Gastrocnemius medialis (tissue), 4 donors: ENCODE measurements at regions not wholly inside any gene's neighbourhood (a gene's known extent, or its start where the extent isn't known, plus 50 kb on each side); places are given as distances from the start of the nearest gene placed in this dataset.

Experiments used
- POLR2A ChIP-seq, 2 donors: fragments of 450-650 bp; IDR thresholded peaks; one replicate each; pipeline ENCODE4 v1.6.1; 2017; ENCODE audit warnings: antibody characterized with exemption in 2 of 2, mild to moderate bottlenecking in 2 of 2, moderate library complexity in 2 of 2
- TF ChIP-seq, protein P1 (sequence below), 5 experiments: fragments of 450-650 bp in 3 of 5; fragments of 200-600 bp in 2 of 5; sonication (generic) in 2 of 5; IDR thresholded peaks in 4 of 5; conservative IDR thresholded peaks in 1 of 5; 1 replicate in 4 of 5; 2 replicates in 1 of 5; pipeline ENCODE4 v1.5.1; 2016 to 2019; ENCODE audit warnings: antibody characterized with exemption in 5 of 5, mild to moderate bottlenecking in 3 of 5, moderate library complexity in 3 of 5

DNA sequence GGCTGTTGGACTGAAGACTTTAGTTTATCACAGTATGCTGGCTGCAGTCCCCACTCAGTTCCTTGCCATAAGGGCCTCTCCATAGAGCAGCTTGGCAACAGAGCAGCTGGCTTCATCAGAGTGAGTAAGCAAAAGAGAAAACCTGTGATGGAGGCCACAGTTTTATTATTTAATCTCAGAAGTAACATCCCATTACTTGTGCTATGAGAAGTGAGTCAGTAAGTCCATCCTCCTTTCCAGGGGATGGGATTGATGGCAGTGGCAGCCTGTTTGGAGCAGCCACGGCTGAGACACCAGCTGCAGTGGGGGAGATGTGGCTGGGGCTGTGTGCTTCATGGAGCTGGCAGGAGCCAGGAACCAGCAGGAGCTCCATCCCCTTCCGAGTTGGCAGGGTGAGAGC is 138.5 kb upstream of the SRRM4 start:
- TF ChIP-seq POLR2A (IDR thresholded peaks at IDR 0.05), result no peak
- TF ChIP-seq, protein P1, sequence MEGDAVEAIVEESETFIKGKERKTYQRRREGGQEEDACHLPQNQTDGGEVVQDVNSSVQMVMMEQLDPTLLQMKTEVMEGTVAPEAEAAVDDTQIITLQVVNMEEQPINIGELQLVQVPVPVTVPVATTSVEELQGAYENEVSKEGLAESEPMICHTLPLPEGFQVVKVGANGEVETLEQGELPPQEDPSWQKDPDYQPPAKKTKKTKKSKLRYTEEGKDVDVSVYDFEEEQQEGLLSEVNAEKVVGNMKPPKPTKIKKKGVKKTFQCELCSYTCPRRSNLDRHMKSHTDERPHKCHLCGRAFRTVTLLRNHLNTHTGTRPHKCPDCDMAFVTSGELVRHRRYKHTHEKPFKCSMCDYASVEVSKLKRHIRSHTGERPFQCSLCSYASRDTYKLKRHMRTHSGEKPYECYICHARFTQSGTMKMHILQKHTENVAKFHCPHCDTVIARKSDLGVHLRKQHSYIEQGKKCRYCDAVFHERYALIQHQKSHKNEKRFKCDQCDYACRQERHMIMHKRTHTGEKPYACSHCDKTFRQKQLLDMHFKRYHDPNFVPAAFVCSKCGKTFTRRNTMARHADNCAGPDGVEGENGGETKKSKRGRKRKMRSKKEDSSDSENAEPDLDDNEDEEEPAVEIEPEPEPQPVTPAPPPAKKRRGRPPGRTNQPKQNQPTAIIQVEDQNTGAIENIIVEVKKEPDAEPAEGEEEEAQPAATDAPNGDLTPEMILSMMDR (IDR thresholded peaks at IDR 0.05 in 4 of 5, conservative IDR thresholded peaks at IDR 0.05 in 1 of 5), result no peak
